ENCODE measurements at regions not wholly inside any gene's neighbourhood (a gene's known extent, or its start where the extent isn't known, plus 50 kb on each side); places are given as distances from the start of the nearest gene placed in this dataset.

DNA sequence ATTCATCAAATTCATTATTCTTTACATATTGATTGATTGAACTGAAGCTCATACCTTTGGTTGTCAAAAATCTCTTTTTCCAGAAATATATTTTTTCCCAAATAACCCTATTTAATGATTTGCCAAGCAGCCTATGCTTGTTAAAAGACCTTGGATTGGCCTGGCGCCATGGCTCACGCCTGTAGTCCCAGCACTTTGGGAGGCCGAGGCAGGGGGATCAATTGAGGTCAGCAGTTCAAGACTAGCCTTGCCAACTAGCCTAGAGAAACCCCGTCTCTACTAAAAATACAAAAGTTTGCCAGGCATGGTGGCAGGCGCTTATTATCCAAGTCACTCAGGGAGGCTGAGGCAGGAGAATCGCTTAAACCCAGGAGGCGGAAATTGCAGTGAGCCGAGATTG, 165.1 kb upstream of the MGAT4C start:
- Mint-ChIP-seq H3K4me3 (no peak overlapping the region), H3K27me3 (no peaks in the 10 kb centered on the region), H3K27ac (no peak overlapping the region), H3K9me3 (peaks cover 6% of the 10 kb centered on the region), H3K4me1 (ENCODE audit: low read depth) (no peaks in the 10 kb centered on the region), H3K36me3 (ENCODE audit: low read depth) (no peaks in the 10 kb centered on the region)
- intact Hi-C loops (cut with micrococcal nuclease), result no loop called here
- TF ChIP-seq, protein P1, sequence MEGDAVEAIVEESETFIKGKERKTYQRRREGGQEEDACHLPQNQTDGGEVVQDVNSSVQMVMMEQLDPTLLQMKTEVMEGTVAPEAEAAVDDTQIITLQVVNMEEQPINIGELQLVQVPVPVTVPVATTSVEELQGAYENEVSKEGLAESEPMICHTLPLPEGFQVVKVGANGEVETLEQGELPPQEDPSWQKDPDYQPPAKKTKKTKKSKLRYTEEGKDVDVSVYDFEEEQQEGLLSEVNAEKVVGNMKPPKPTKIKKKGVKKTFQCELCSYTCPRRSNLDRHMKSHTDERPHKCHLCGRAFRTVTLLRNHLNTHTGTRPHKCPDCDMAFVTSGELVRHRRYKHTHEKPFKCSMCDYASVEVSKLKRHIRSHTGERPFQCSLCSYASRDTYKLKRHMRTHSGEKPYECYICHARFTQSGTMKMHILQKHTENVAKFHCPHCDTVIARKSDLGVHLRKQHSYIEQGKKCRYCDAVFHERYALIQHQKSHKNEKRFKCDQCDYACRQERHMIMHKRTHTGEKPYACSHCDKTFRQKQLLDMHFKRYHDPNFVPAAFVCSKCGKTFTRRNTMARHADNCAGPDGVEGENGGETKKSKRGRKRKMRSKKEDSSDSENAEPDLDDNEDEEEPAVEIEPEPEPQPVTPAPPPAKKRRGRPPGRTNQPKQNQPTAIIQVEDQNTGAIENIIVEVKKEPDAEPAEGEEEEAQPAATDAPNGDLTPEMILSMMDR (IDR thresholded peaks at IDR 0.05), result no peak
- POLR2A ChIA-PET, result no interaction called here
- CTCF ChIA-PET, result no interaction called here
- ATAC-seq (no peak), DNase-seq (no peak)

DNA sequence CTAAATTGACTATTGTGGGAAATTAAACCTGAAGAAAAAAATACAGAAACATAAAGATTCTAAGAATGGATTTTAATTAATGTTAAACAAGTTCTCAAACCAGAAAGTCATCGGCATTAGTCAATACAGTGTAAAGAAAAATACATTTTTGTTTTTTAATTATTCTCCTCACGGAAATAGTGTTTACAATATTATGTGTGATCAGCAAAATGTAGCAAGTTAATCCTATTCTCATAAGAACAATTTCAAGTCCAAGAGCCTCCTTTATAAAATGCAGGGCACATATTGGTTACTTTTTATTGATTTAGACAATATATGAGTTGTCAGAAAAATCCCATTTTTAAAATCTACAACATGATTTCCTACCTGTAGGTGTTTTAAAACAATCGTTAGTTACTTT, 158.0 kb upstream of the MGAT4C start:
- DNase-seq (no peak), ATAC-seq (no peak)
- intact Hi-C loops (cut with micrococcal nuclease), result no loop called here
- ChIA-PET POLR2A (no interaction called here), CTCF (no interaction called here)
- TF ChIP-seq, protein P1 (IDR thresholded peaks at IDR 0.05), result no peak
- Mint-ChIP-seq H3K9me3 (peaks cover 17% of the 10 kb centered on the region), H3K27me3 (no peaks in the 10 kb centered on the region), H3K36me3 (ENCODE audit: low read depth) (no peaks in the 10 kb centered on the region), H3K4me1 (ENCODE audit: low read depth) (no peaks in the 10 kb centered on the region), H3K4me3 (no peak overlapping the region), H3K27ac (no peak overlapping the region)

DNA sequence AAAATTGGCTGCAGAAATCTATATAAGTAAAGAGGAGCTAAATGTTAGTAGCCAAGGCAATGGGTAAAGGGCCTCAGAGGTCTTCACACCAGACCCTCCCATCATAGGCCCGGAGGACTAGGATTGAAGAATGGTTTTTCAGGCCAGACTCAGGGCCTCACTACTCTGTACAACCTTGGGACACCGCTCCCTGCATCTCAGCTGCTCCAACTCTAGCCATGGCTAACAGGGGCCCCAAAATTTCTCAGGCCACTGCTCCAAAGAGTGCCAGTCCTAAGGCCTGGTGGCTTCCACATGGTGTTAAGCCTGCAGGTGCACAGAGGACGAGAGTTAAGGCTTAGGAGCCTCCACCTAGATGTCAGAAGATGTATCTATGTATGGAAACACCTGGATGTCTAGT, 155.5 kb upstream of the MGAT4C start:
- DNase-seq (no peak), ATAC-seq (no peak)
- intact Hi-C loops (cut with micrococcal nuclease), result no loop called here
- CTCF ChIA-PET, result no interaction called here
- POLR2A ChIA-PET, result no interaction called here
- TF ChIP-seq, protein P1 (IDR thresholded peaks at IDR 0.05), result no peak
- Mint-ChIP-seq H3K9me3 (peaks cover 17% of the 10 kb centered on the region), H3K27ac (no peak overlapping the region), H3K4me1 (ENCODE audit: low read depth) (no peaks in the 10 kb centered on the region), H3K27me3 (no peaks in the 10 kb centered on the region), H3K4me3 (no peak overlapping the region), H3K36me3 (ENCODE audit: low read depth) (no peaks in the 10 kb centered on the region)

DNA sequence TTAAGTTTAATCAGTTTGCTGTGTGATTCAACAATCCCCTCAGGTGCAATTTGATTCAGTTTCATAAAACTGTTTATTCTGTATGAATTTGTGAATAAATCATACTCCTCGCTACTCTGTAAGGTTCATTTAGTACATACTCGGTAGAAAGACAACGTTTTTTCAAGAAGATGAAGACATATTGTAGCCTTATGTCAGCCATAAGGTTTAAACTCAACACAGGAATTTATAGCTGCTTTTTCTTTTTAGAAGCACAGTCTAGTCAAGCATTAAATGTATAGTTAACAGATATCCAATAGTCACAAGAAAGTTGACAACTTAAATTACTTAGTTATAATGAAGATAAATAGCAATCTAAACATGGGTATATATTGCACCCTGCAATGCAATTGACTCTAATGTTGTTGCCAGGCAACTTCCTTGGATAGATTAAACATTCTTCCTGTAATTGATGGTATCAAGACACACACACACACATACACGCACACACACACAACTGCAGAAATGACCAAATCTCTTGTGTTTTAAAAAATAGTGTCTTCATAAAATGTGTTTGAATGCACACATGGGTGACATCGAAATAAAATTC, 151.5 kb upstream of the MGAT4C start:
- H3K36me3 Mint-ChIP-seq (ENCODE audit: low read depth), result no peaks in the 10 kb centered on the region
- POLR2A ChIA-PET, result no interaction called here
- no peak overlapping the region for H3K27ac Mint-ChIP-seq

DNA sequence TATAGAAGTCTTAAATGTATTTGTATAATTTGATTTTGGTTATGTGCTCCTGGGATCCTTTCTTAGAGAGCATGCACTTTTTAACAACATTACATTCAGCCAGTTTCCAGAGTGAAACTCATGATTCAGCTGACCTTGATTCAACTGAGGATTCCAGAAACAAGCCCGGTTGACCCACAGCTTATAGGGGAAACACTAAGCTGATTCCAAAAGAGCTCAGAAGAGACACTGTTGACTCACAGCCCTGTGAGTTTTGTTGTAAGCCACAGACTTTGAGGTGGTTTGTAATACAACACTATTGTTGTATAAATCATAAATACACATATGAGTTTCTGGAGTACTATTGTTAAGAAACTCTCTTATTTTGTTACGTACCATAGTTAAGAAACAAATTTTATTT, 133.8 kb upstream of the MGAT4C start:
- POLR2A ChIA-PET, result no interaction called here
- H3K9me3 Mint-ChIP-seq, result peaks cover 5% of the 10 kb centered on the region
- H3K27me3 Mint-ChIP-seq, result no peaks in the 10 kb centered on the region

More for the DNA sequence above, 151.5 kb upstream of the MGAT4C start:
- H3K4me3 Mint-ChIP-seq, result no peak overlapping the region
- intact Hi-C loops (cut with micrococcal nuclease), result no loop called here
- DNase-seq (no peak), ATAC-seq (no peak)
- TF ChIP-seq, protein P1 (IDR thresholded peaks at IDR 0.05), result no peak
- no peaks in the 10 kb centered on the region for H3K4me1 Mint-ChIP-seq (ENCODE audit: low read depth)
- CTCF ChIA-PET, result no interaction called here
- H3K9me3 Mint-ChIP-seq, result peaks cover 15% of the 10 kb centered on the region
- H3K27me3 Mint-ChIP-seq, result no peaks in the 10 kb centered on the region

More for the DNA sequence above, 133.8 kb upstream of the MGAT4C start:
- intact Hi-C loops (cut with micrococcal nuclease), result no loop called here
- DNase-seq (no peak), ATAC-seq (no peak)
- no peak overlapping the region for H3K4me3 Mint-ChIP-seq
- no peaks in the 10 kb centered on the region for H3K4me1 Mint-ChIP-seq (ENCODE audit: low read depth)
- no peaks in the 10 kb centered on the region for H3K36me3 Mint-ChIP-seq (ENCODE audit: low read depth)
- no peak overlapping the region for H3K27ac Mint-ChIP-seq
- TF ChIP-seq, protein P1 (IDR thresholded peaks at IDR 0.05), result no peak
- CTCF ChIA-PET, result no interaction called here
